ENCODE measurements at regions not wholly inside any gene's neighbourhood (a gene's known extent, or its start where the extent isn't known, plus 50 kb on each side); places are given as distances from the start of the nearest gene placed in this dataset.

- no peak for ATAC-seq
- TF ChIP-seq SNAI2 (CRISPR knock-in tag; IDR thresholded peaks at IDR 0.05) = no peak
- TF ChIP-seq PPARA (CRISPR knock-in tag; IDR thresholded peaks at IDR 0.05; ENCODE audit: borderline replicate concordance) = no peak
Observed at GRCh38 chr17:33832262-33832661, 422.8 kb upstream of the CCL2 start.

- no peak for ATAC-seq
- TF ChIP-seq CREB5 (CRISPR knock-in tag; IDR thresholded peaks at IDR 0.05; ENCODE audit: low read depth) (no peak), BACH2 (CRISPR knock-in tag; IDR thresholded peaks at IDR 0.05; ENCODE audit: borderline replicate concordance) (no peak), CSDC2 (CRISPR knock-in tag; IDR thresholded peaks at IDR 0.05) (no peak), GLIS3 (CRISPR knock-in tag; IDR thresholded peaks at IDR 0.05) (no peak), OSR1 (CRISPR knock-in tag; IDR thresholded peaks at IDR 0.05) (no peak), ZNF8 (CRISPR knock-in tag; IDR thresholded peaks at IDR 0.05) (no peak), ZC3H10 (CRISPR knock-in tag; IDR thresholded peaks at IDR 0.05) (no peak), PPARA (CRISPR knock-in tag; IDR thresholded peaks at IDR 0.05; ENCODE audit: borderline replicate concordance) (no peak), POU6F1 (CRISPR knock-in tag; IDR thresholded peaks at IDR 0.05; ENCODE audit: borderline replicate concordance, low read depth) (no peak), PATZ1 (CRISPR knock-in tag; IDR thresholded peaks at IDR 0.05; ENCODE audit: borderline replicate concordance) (no peak), ESRRG (CRISPR knock-in tag; IDR thresholded peaks at IDR 0.05) (no peak), ZFP30 (CRISPR knock-in tag; IDR thresholded peaks at IDR 0.05) (no peak), SNAI2 (CRISPR knock-in tag; IDR thresholded peaks at IDR 0.05) (no peak), ZFP3 (CRISPR knock-in tag; IDR thresholded peaks at IDR 0.05) (no peak), TCF4 (CRISPR knock-in tag; IDR thresholded peaks at IDR 0.05; ENCODE audit: borderline replicate concordance) (no peak), ZNF565 (CRISPR knock-in tag; conservative IDR thresholded peaks at IDR 0.05; ENCODE audit: low read depth) (no peak), CSRNP3 (CRISPR knock-in tag; IDR thresholded peaks at IDR 0.05) (no peak), RARB (CRISPR knock-in tag; IDR thresholded peaks at IDR 0.05) (no peak), ARNTL (CRISPR knock-in tag; IDR thresholded peaks at IDR 0.05; ENCODE audit: borderline replicate concordance, low read depth) (no peak)
Observed at GRCh38 chr17:33837281-33837680, 417.8 kb upstream of the CCL2 start.

GRCh38 chr17:33838281-33838680 is 416.8 kb upstream of the CCL2 start:
- TF ChIP-seq CREB5 (CRISPR knock-in tag; IDR thresholded peaks at IDR 0.05; ENCODE audit: low read depth) (no peak), OSR1 (CRISPR knock-in tag; IDR thresholded peaks at IDR 0.05) (no peak), PATZ1 (CRISPR knock-in tag; IDR thresholded peaks at IDR 0.05; ENCODE audit: borderline replicate concordance) (no peak), ZFP30 (CRISPR knock-in tag; IDR thresholded peaks at IDR 0.05) (no peak), ZC3H10 (CRISPR knock-in tag; IDR thresholded peaks at IDR 0.05) (no peak), GLIS3 (CRISPR knock-in tag; IDR thresholded peaks at IDR 0.05) (no peak), ZNF565 (CRISPR knock-in tag; conservative IDR thresholded peaks at IDR 0.05; ENCODE audit: low read depth) (no peak), CSRNP3 (CRISPR knock-in tag; IDR thresholded peaks at IDR 0.05) (no peak), TCF4 (CRISPR knock-in tag; IDR thresholded peaks at IDR 0.05; ENCODE audit: borderline replicate concordance) (no peak), ZNF70 (CRISPR knock-in tag; IDR thresholded peaks at IDR 0.05) (no peak), ZNF8 (CRISPR knock-in tag; IDR thresholded peaks at IDR 0.05) (no peak), PPARA (CRISPR knock-in tag; IDR thresholded peaks at IDR 0.05; ENCODE audit: borderline replicate concordance) (no peak), CSDC2 (CRISPR knock-in tag; IDR thresholded peaks at IDR 0.05) (no peak), TOX (CRISPR knock-in tag; IDR thresholded peaks at IDR 0.05; ENCODE audit: borderline replicate concordance) (no peak), ARNTL (CRISPR knock-in tag; IDR thresholded peaks at IDR 0.05; ENCODE audit: borderline replicate concordance, low read depth) (no peak), ISL1 (CRISPR knock-in tag; IDR thresholded peaks at IDR 0.05) (no peak), TSHZ2 (CRISPR knock-in tag; IDR thresholded peaks at IDR 0.05) (no peak)
- no peak for ATAC-seq
